ENCODE measurements at regions not wholly inside any gene's neighbourhood (a gene's known extent, or its start where the extent isn't known, plus 50 kb on each side); places are given as distances from the start of the nearest gene placed in this dataset.
A peak's percentile ranks its signal among the peaks of the same experiment; 100 is the strongest.

- no peaks in the 10 kb centered on the region for H4K20me1 ChIP-seq (replicated peaks; ENCODE audit: control insufficient read depth, insufficient read depth, low read length)
- POLR2A ChIA-PET: interaction anchor here (0.6 to 1.1 kb wide), 3 partner anchors 9 to 24 kb away, joined by 3 to 4 read pairs (median 3); no protein-coding TSS in a partner anchor
- BruUV-seq (replicated peaks): no TSS peak
- intact Hi-C loops (cut with micrococcal nuclease) (no loop called here), in situ Hi-C loops (cut with MboI) (no loop called here)
- H3K9me1 ChIP-seq (ENCODE audit: control insufficient read depth, insufficient read depth, low read length): no peaks in the 10 kb centered on the region
- no peaks in the 10 kb centered on the region for H3K36me3 ChIP-seq (ENCODE audit: control insufficient read depth, insufficient read depth, low read length)
- peaks cover 36% of the 10 kb centered on the region for H3K79me2 ChIP-seq (ENCODE audit: control insufficient read depth, insufficient read depth, low read length)
- H2AFZ ChIP-seq (ENCODE audit: low read depth, low read length): peak overlapping the region; percentile 92
- peak overlapping the region; percentile 88; the same call in 1 of the 3 replicates for H3K27ac ChIP-seq (ENCODE audit: extremely low read depth, low read depth, low read length)
- DNase-seq (ENCODE audit: extremely low read depth in 1 of 4, low spot score in 3 of 4) (no peak), ATAC-seq (no peak; the same call in 2 of the 3 replicates), FAIRE-seq (peak; percentile 72)
- no peak for TF ChIP-seq TAF7 (tag; IDR thresholded peaks at IDR 0.05)
- TF ChIP-seq NRF1 (conservative IDR thresholded peaks at IDR 0.05 in 1 of 2, IDR thresholded peaks at IDR 0.05 in 1 of 2): 0 out of 4 replicates have a peak, but pooled peaks have one; percentile 4 to 12
- no peak; the same call in 1 of the 2 replicates for TF ChIP-seq FOXJ2 (tag; IDR thresholded peaks at IDR 0.05)
- TF ChIP-seq ARNT (IDR thresholded peaks at IDR 0.05): no peak
- TF ChIP-seq HDAC1 (IDR thresholded peaks at IDR 0.05): 0 out of 4 replicates have a peak, but pooled peaks of 1 of the 2 experiments have one; percentile 4
- TF ChIP-seq HNRNPL (IDR thresholded peaks at IDR 0.05; ENCODE audit: low read depth, low read length): no peak
- no peak for TF ChIP-seq BDP1 (IDR thresholded peaks at IDR 0.05; ENCODE audit: insufficient read depth, insufficient read length)
- TF ChIP-seq CBFB (CRISPR knock-in tag; IDR thresholded peaks at IDR 0.05): no peak
- no peak for TF ChIP-seq ZNF551 (CRISPR knock-in tag; IDR thresholded peaks at IDR 0.05)
- 0 out of 2 replicates have a peak, but pooled peaks have one; percentile 13 for TF ChIP-seq ERF (CRISPR knock-in tag; IDR thresholded peaks at IDR 0.05)
- TF ChIP-seq ZNF75A (CRISPR knock-in tag; IDR thresholded peaks at IDR 0.05): no peak
- no peak for TF ChIP-seq FOXP1 (CRISPR knock-in tag; IDR thresholded peaks at IDR 0.05)
- TF ChIP-seq ADNP (tag; IDR thresholded peaks at IDR 0.05): no peak
- TF ChIP-seq ZNF124 (CRISPR knock-in tag; IDR thresholded peaks at IDR 0.05): no peak
- peak; percentile 15 for TF ChIP-seq MEIS2 (IDR thresholded peaks at IDR 0.05; ENCODE audit: partially characterized antibody)
- no peak for TF ChIP-seq ZNF449 (CRISPR knock-in tag; IDR thresholded peaks at IDR 0.05)
- TF ChIP-seq VEZF1 (CRISPR knock-in tag; IDR thresholded peaks at IDR 0.05): 0 out of 2 replicates have a peak, but pooled peaks have one; percentile 7
- TF ChIP-seq POLR2AphosphoS2 (IDR thresholded peaks at IDR 0.05; ENCODE audit: low read length): no peak
- TF ChIP-seq KLF1 (tag; IDR thresholded peaks at IDR 0.05): no peak
- no peak for TF ChIP-seq SMARCB1 (IDR thresholded peaks at IDR 0.05; ENCODE audit: insufficient read length, low read depth)
- TF ChIP-seq PML (IDR thresholded peaks at IDR 0.05; ENCODE audit: low read length): no peak
- H3K4me2 ChIP-seq (ENCODE audit: insufficient read depth, low read length): peak overlapping the region; percentile 83
- CTCF ChIA-PET (ENCODE audit: low intra/inter-chr PET ratio): no interaction called here
- H3K9ac ChIP-seq (ENCODE audit: insufficient read depth in 1 of 2, low read depth in 2 of 2, low read length in 2 of 2): peak overlapping the region in 1 of 2 experiments; percentile 26; a peak in 2 of 4 replicates
- peaks cover 15 to 32% of the 10 kb centered on the region in 2 experiments for H3K4me1 ChIP-seq (replicated peaks in 1 of 2; ENCODE audit: control insufficient read depth in 2 of 2, insufficient read depth in 2 of 2, low read length in 2 of 2)
- H3K4me3 ChIP-seq: no peak overlapping the region
- no peaks in the 10 kb centered on the region for H3K27me3 ChIP-seq (ENCODE audit: control insufficient read depth in 2 of 2, insufficient read depth in 2 of 2, low read length in 2 of 2)
- H3K9me3 ChIP-seq (replicated peaks; ENCODE audit: control insufficient read depth, insufficient read depth, low read depth, low read length): no peaks in the 10 kb centered on the region
- 9% methylated on average over 7 of the region's 7 CpGs for WGBS (ENCODE audit: insufficient coverage, low coverage, missing lambda C conversion rate)
Measured at GRCh38 chr9:14532456-14533115, 160.6 kb downstream of the ZDHHC21 start.

Measured in K562 (cell line).